IMR-90 (cell line): ENCODE measurements at regions not wholly inside any gene's neighbourhood (a gene's known extent, or its start where the extent isn't known, plus 50 kb on each side); places are given as distances from the start of the nearest gene placed in this dataset.

ENCODE experiments used
- BHLHE40 ChIP-seq: fragments of 150-350 bp; IDR thresholded peaks from 2 replicates; pipeline ENCODE4 v1.6.1; 2016; ENCODE audit warnings: mild to moderate bottlenecking, low read depth, low read length
- POLR2A ChIP-seq: IDR thresholded peaks from 2 replicates; pipeline ENCODE4 v1.6.1; 2012; ENCODE audit warnings: mild to moderate bottlenecking, low read depth, low read length

DNA sequence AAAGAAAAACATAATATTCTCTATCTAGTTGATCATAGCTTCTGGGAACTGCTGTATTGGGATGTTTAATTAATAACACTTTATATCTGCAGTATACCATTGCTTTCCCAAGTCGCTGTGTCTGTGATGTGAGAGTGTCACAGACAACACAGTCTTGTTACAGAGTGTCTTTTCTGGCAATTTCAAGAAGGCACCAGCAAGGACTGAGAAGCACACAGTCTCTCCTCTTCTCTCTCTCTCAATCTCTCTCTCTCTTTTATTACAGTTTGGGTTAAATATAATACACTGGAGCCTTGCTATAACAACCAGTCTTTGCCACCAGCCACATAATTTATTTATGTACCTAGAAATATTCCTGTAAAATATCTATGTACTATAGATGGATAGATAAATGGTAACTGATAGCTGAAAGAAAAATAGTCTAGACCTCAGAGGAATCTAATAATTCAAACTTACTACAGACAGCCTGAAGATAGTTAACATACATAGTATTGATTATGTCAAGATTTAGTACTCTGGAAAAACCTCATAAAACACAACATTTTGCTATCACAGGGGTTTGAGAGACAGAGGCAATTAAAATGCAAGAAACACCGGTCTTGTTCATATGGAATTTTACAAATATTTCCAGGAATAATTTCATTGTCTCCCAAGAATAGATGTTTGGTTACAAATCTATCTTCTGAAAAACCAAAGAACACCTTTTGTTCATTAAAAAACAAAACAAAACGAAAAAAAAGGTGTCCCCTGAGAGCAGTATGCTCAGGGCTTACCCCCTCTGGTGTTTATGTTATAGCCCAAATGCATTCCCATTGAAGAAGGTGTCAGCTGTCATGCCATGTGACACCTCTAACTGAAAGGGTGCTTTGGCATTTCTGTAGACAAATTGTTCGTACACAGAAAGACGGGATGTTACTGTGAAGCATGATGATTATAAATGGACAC lies 507.8 kb downstream of the TBC1D4 start:
- TF ChIP-seq POLR2A (no peak), BHLHE40 (no peak)
